Cardiac fibroblast (primary cell): ENCODE measurements at regions not wholly inside any gene's neighbourhood (a gene's known extent, or its start where the extent isn't known, plus 50 kb on each side); places are given as distances from the start of the nearest gene placed in this dataset.

ENCODE experiments used
- DNase-seq, 2 donors: peaks; one replicate each; pipeline versions ENCODE4 v3.0.0 to v3.0.0-alpha.2; 2010; ENCODE audit warnings: low read depth in 2 of 2
- H3K4me3 ChIP-seq, 2 donors: replicated peaks in 1 of 2; 1 replicate in 1 of 2; 2 replicates in 1 of 2; pipeline ENCODE4 v1.5.1; 2011; ENCODE audit warnings: low read depth in 2 of 2, low read length in 2 of 2, mild to moderate bottlenecking in 2 of 2, moderate library complexity in 1 of 2
- CTCF ChIP-seq: IDR thresholded peaks from one replicate; pipeline ENCODE4 v1.5.1; 2011; ENCODE audit warnings: low read depth, mild to moderate bottlenecking, low read length, inconsistent platforms

GRCh38 chr5:20224046-20224445 is 236.0 kb upstream of the CDH18 start:
- no peak for DNase-seq
- no peak for TF ChIP-seq CTCF

GRCh38 chr5:20223451-20223850 is 235.5 kb upstream of the CDH18 start:
- TF ChIP-seq CTCF = no peak
- no peak overlapping the region for H3K4me3 ChIP-seq
- no peak for DNase-seq

More at GRCh38 chr5:20224046-20224445, 236.0 kb upstream of the CDH18 start:
- H3K4me3 ChIP-seq = no peak overlapping the region

GRCh38 chr5:20215257-20215656 is 227.3 kb upstream of the CDH18 start:
- H3K4me3 ChIP-seq = no peak overlapping the region
- no peak for DNase-seq
- no peak for TF ChIP-seq CTCF

GRCh38 chr5:20213803-20214202 is 225.8 kb upstream of the CDH18 start:
- H3K4me3 ChIP-seq = no peak overlapping the region
- no peak for TF ChIP-seq CTCF
- no peak for DNase-seq

- no peak for DNase-seq
- TF ChIP-seq CTCF = no peak
- no peak overlapping the region for H3K4me3 ChIP-seq
These were observed 224.7 kb upstream of the CDH18 start for GRCh38 chr5:20212701-20213100.

GRCh38 chr5:20166456-20166855 is 178.5 kb upstream of the CDH18 start:
- no peak for TF ChIP-seq CTCF
- no peak for DNase-seq
- no peak overlapping the region for H3K4me3 ChIP-seq

GRCh38 chr5:20158006-20158405 is 170.0 kb upstream of the CDH18 start:
- TF ChIP-seq CTCF = no peak
- no peak overlapping the region for H3K4me3 ChIP-seq
- no peak for DNase-seq
